ENCODE measurements at regions not wholly inside any gene's neighbourhood (a gene's known extent, or its start where the extent isn't known, plus 50 kb on each side); places are given as distances from the start of the nearest gene placed in this dataset.
A peak's percentile ranks its signal among the peaks of the same experiment; 100 is the strongest.

- no peak for DNase-seq (ENCODE audit: low read depth)
- TF ChIP-seq, protein P1, sequence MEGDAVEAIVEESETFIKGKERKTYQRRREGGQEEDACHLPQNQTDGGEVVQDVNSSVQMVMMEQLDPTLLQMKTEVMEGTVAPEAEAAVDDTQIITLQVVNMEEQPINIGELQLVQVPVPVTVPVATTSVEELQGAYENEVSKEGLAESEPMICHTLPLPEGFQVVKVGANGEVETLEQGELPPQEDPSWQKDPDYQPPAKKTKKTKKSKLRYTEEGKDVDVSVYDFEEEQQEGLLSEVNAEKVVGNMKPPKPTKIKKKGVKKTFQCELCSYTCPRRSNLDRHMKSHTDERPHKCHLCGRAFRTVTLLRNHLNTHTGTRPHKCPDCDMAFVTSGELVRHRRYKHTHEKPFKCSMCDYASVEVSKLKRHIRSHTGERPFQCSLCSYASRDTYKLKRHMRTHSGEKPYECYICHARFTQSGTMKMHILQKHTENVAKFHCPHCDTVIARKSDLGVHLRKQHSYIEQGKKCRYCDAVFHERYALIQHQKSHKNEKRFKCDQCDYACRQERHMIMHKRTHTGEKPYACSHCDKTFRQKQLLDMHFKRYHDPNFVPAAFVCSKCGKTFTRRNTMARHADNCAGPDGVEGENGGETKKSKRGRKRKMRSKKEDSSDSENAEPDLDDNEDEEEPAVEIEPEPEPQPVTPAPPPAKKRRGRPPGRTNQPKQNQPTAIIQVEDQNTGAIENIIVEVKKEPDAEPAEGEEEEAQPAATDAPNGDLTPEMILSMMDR (conservative IDR thresholded peaks at IDR 0.05; ENCODE audit: low read depth, low read length) = no peak
- no peak overlapping the region for H3K4me3 ChIP-seq (ENCODE audit: low read depth, low read length)
Observed at GRCh38 chr5:67318746-67319145, 122.1 kb upstream of the CD180 start.

- DNase-seq (ENCODE audit: low read depth) = no peak
- H3K4me3 ChIP-seq (ENCODE audit: low read depth, low read length) = no peak overlapping the region
- TF ChIP-seq, protein P1 (conservative IDR thresholded peaks at IDR 0.05; ENCODE audit: low read depth, low read length) = no peak
Observed at GRCh38 chr5:67317603-67318002, 121.0 kb upstream of the CD180 start.

DNA sequence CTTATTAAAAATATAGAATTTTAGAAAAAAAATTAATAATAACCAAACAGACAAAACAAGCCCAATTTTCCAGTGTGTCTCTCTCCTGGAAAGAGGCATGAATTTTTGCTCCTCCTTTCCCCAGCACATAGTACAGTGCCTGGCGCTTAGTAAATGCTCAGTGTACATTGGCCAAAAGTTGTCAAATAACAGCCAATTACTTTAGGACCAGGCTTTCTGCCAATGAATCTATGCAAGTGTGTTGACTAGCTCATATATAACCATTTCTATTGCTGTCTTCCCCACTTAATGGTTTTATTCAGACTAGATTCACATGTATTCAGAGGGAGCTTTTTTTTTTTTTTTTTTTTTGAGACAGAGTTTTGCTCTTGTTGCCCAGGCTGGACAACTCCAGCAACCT, 120.1 kb upstream of the CD180 start:
- DNase-seq (ENCODE audit: low read depth) = no peak
- H3K4me3 ChIP-seq (ENCODE audit: low read depth, low read length) = no peak overlapping the region
- TF ChIP-seq, protein P1 (conservative IDR thresholded peaks at IDR 0.05; ENCODE audit: low read depth, low read length) = no peak

DNA sequence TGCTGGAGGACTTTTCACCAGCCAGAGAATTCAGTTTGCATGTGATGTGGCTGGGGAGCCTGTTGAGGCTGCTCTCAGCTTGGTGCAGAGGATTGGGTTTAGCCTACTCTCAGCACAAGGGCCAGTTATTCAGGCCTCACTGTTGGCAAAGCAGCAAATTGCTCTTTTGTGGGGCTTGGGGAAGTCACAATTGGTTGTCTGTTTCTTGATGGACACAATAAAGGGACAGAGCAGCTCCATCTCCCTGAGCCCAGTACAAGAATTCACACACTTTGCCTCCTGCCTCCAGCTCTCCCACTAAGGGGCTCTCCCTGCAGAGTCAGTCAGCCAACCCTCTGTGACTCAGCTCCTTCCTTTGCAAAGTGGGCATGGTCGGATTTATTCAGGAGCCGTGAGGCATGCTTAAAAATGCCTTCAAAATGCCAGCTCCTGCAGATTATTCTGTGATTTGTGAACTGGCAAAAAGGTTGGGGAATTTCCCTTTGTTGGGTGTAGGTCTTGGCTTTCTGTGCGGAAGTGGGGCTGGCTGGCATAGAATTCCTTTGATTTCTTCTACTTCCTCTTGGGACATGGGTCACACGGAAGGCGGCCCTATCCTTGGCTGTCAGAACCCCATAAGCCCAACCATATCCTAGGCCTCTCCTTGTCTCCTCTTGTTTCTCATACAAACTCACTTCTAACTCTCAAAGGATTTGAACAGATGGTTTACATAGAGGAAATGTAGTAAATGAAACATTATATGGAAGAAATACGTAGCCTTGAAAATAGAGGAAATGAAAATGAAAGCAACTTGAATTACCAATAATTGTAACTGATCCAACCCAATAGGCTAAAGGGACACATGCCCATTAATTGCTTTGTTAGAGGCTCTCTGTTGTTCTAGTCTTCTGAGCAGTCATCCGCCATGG, 118.7 kb upstream of the CD180 start:
- peak; percentile 65 for DNase-seq (ENCODE audit: low read depth)
- no peak overlapping the region for H3K4me3 ChIP-seq (ENCODE audit: low read depth, low read length)

GRCh38 chr5:67311701-67312100, 115.1 kb upstream of the CD180 start:
- TF ChIP-seq, protein P1 (conservative IDR thresholded peaks at IDR 0.05; ENCODE audit: low read depth, low read length) = no peak
- no peak overlapping the region for H3K4me3 ChIP-seq (ENCODE audit: low read depth, low read length)
- DNase-seq (ENCODE audit: low read depth) = no peak

More for the DNA sequence above, 118.7 kb upstream of the CD180 start:
- TF ChIP-seq, protein P1 (conservative IDR thresholded peaks at IDR 0.05; ENCODE audit: low read depth, low read length) = peak; percentile 13

DNA sequence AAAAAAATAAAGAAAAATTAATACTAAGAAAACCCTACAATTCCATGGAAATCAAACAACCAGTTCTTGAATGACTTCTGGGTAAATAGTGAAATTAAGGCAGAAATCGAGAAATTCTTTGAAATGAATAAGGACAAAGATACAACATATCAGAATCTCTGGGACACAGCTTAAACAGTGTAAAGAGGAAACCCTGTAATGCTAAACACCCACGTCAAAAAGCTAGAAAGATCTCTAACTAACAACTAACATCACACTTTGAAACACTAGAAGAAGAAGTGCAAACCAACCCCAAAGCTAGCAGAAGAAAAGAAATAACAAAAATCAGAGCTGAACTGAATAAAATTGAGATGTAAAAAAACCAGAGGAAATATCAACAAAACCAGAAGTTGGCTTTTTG, 114.6 kb upstream of the CD180 start:
- DNase-seq (ENCODE audit: low read depth) = no peak
- no peak overlapping the region for H3K4me3 ChIP-seq (ENCODE audit: low read depth, low read length)
- TF ChIP-seq, protein P1 (conservative IDR thresholded peaks at IDR 0.05; ENCODE audit: low read depth, low read length) = no peak

- no peak overlapping the region for H3K4me3 ChIP-seq (ENCODE audit: low read depth, low read length)
- TF ChIP-seq, protein P1 (conservative IDR thresholded peaks at IDR 0.05; ENCODE audit: low read depth, low read length) = no peak
- DNase-seq (ENCODE audit: low read depth) = no peak
Observed at GRCh38 chr5:67310740-67311139, 114.1 kb upstream of the CD180 start.
